ENCODE measurements at regions not wholly inside any gene's neighbourhood (a gene's known extent, or its start where the extent isn't known, plus 50 kb on each side); places are given as distances from the start of the nearest gene placed in this dataset.

- no peak for TF ChIP-seq CTCF (IDR thresholded peaks at IDR 0.05)
- no peak for TF ChIP-seq POLR2AphosphoS5 (IDR thresholded peaks at IDR 0.05)
- no peak for TF ChIP-seq POLR2A (IDR thresholded peaks at IDR 0.05)
Observed at GRCh38 chr12:75814851-75815754, 216.5 kb downstream of the PHLDA1 start.

Measured in prostate gland (tissue), 2 donors.